Pulmonary artery endothelial cell (primary cell): ENCODE measurements at regions not wholly inside any gene's neighbourhood (a gene's known extent, or its start where the extent isn't known, plus 50 kb on each side); places are given as distances from the start of the nearest gene placed in this dataset.

Experiments
- DNase-seq: peaks from one replicate; pipeline ENCODE4 v3.0.0-alpha.2; 2011; ENCODE audit warnings: low read depth, low spot score

DNA sequence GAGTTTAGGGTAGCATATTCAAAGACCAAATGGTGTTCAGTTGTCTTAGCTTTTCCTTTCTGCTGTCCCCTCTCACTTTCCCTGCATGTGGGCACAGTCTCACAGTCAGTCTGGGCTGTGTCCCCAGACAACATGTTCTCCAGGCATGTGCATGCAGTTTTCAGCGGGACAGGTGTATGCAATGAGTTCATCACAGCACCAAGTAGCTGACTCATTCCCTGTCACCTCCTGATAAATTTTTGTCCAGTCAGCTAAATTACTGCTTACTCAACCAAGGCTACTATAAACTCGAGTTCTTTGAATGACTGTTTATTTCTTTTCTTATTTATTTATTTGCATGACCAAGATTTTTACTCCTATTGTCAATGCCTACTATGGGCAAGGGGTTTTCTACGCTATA, 148.8 kb upstream of the CDH19 start:
- no peak for DNase-seq

DNA sequence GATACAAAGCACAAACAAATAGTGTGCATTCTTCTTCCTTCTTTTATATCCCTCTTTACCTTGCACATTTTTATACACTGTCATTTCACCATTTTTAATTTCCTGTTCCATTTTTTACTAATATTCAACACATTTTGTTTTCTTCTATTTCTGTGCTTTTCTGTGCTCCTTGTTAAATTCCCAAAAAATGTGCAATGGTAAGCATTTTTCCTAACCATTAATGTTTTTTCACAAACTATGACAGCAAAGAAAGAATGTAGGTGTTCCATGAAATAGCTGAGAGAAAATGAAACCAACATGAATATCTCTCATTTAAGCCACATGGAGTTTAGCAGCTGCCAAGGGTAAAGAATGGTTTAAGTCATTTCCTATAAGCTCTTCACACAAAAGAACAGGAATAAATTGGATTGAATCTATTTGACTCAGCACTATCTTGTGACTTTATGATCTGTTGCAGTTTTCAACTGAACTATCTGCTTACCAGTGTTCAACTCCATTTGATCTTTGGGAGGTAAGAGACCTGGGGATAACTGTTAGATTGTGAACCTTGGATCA, 145.7 kb upstream of the CDH19 start:
- no peak for DNase-seq

DNA sequence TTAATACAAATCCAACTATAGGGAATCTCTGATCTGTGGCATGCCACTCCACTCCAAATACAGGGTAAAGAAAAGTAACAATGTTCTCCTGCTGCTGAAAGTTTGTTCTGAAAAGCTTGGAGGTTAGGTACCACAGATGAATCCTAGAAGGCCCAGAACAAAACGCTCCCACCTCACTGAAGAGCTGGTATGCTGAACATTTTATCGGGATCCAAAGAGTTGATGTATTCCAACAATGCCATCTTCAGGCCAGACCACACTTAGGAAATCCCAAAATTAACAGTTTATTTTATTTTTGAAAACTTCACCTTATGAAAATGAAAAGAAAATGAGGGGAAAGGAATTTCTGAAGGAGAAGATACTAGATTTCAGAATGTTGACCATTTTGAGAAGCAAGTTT, 145.1 kb upstream of the CDH19 start:
- DNase-seq, result no peak

DNA sequence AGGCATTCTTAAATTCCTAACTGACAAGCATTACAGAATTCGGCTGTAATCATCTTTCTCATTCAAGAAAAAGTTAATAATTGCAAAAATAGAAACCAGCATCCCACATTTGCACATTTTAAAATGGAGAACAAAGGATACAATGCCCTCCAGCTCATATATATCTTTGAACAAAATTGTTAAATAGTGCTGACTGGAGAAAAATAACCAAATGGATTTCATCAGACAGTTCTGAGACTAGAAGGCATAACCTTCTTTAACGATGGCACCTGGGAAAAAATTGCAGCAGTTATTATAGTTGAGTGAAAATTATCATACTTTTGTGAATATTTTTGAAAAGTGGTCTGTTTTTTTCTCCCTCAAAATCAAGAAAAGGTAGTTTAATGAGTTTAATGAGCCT, 138.9 kb upstream of the CDH19 start:
- DNase-seq, result no peak

DNA sequence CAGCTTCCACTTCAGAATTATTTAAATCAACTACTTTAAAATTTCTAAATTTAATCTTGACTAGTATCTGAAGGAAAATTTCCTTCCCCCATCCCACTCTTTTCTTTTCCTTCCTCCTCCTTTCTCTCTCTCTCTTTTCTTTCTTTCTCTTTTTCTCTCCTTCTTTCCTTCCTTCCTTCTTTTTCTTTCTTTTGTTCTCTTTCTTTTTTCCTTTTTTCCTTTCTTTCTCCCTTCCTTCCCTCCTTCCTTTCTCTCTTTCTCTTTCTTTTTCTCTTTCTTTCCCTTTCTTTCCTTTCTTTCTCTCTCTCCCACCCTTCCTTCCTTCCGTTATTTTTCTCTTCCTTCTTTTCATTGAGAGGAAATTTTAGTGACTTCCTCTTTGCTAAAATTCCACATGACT, 132.0 kb upstream of the CDH19 start:
- DNase-seq, result no peak

DNA sequence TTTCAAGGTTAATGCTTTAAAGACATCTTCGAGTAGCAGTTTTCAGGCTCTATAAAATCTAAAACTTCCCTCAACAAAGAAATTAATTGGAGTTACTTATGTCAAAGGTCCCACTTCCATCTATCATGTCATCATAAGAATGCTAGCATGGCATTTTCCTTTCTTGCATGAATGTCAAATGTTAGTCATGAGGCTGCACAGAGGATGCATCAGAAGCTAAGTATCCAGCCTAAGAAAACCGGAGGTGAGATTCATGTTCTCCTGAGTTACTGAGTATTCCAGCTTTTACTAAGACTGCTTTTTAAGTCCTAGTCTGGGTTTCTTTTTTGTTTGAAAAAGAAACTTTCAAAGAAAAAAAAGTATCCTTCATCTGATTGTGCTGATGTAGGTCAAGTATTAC, 130.6 kb upstream of the CDH19 start:
- no peak for DNase-seq

DNA sequence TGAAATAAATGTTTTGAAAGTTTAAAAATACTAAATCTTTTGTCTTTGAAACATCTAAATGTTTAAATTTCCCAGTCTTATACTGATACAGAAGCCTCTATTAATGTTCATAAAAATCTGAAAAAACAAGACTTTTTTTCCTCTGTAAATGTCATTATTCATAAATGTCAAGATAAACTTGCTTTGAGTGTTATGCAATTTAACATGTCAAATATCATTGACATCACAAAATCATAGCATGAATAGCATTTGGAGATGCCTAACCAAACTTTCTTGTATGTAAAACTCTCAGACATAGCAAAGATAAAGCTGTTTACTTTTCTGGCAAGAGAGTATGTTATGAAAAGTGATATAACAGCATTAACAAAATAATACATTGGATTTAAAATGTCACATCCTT, 128.0 kb upstream of the CDH19 start:
- no peak for DNase-seq

DNA sequence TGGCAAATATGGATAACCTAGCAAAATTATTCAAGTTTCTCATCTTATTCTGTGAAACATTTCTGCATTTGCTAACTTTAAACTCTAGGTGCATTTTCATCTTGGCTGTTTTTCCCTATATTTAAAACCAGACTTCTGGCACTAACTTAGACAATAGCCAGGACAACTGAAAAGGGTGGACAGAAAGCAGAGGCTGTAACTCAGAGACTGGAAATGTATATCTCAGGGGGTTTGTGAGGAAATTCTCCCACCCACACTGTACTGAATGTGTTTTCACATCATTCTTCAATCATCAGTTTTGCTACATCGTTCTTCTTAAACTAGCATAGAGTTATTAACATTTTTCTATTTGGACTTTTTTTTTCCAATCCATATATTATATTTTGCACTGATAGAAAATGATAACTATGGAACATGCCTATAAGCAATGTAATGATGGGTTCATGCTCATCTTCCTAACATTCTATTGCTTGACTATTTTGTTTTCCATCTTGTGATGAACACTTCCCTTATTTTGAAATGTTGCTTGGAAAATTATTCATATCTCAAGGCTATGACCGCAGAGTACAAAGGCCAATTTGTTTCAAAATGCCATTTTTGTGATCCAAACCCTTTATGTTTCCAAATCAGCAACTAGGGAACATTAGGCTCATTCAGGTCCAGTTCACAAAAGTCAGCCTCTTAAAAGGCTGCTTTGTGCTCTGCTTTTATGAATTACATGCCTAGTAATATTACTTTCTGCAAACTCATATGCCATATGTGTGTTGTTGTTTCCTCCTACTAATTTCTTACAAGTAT, 125.8 kb upstream of the CDH19 start:
- no peak for DNase-seq

DNA sequence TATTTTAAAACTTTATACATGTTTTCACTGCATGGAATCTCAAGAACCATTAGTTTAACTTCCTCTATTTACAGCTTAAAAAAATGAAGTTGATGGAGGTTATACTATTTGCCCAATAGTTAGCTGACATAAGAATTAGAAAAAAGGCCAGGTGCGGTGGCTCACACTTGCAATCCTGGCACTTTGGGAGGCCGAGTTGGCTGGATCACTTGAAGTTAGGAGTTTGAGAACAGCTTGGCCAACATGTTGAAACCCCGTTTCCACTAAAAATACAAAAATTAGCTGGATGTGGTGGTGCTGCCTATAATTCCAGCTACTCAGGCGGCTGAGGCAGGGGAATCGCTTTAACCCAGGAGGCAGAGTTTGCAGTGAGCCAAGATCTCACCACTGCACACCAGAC, 125.1 kb upstream of the CDH19 start:
- DNase-seq, result no peak

DNA sequence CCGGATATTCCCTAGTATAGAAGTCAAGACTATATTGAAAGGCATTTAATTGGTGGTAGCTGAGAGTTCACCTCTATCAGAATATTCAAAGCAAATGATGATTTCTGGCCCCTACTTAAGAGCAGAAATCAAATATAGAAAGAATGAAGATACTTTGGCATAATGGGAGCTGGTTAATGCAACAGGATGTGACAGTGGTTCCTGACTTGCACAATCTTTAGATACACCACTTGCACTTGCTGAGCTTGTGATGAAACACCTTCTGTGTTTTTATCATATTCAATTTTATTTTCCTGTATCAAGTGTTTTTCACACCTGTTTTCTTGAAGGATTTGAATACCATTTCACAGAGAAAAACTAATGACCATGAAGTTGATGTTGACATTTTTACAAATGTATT, 124.1 kb upstream of the CDH19 start:
- DNase-seq, result no peak

DNA sequence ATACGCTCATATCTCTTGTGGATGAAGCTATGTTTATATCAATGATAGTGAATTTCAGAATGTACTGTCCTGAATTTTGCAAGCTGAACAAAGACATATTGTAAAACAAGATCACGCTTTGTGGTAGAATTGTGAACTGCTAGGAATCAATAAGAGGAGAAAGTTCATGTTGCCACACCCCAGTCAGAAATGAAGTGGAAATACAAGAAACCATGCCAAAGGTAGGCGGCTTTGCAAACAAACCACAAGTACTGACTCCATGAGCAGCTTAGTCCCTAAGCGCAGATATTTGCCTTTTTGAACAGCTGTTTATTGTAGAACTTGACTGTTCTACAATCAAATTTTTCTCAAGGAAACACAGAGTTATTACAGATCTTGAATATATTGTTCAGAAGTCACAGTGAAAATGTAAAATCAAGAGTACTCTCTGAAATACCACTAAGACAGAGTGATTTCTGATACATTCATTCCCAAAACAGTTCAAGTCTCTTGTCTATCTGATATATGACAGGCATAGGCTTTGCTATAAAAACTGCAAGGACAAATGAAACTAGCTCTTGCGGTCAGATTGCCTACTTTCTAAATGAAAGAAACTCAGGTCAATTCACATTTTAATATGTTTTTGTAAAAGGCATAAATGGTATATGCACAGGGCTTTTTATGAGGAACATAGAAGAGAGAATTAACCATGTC, 120.9 kb upstream of the CDH19 start:
- no peak for DNase-seq

DNA sequence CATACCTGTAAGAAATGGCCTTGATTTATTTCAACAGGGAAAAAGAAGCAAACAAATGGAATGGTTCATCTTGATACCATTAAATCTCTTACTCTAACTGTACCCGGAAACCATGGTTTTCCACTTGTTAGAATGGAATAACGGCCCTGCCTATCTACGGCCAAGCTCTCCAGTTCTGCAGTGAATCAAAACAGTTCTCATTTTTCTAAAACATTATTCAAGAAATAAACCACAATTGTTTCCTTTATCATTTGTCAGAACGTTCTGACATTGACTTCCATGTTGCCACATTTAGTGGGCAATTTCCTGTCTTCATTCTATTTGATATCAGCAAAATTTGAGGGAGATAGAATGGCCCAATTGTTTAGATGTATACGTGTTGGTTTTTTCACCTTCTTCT, 118.8 kb upstream of the CDH19 start:
- DNase-seq, result no peak

DNA sequence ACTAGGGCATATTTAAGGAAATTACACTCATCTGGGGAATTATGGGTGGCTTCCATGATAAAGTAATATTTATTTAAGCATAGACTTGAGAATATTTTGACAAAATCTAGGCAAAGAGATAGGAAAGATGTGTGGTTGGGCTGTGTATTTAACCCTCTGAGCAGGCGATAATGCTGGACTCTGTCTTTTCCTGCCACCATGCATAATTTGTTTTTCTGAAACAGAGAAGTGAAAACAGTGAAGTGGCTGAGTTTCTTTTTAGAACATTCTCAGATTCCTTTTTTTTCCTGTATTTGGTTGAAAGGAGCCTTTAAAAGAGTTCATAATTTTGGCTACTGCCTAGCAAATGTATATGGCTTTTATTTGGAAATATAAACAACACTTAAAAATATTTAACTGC, 104.8 kb upstream of the CDH19 start:
- no peak for DNase-seq

DNA sequence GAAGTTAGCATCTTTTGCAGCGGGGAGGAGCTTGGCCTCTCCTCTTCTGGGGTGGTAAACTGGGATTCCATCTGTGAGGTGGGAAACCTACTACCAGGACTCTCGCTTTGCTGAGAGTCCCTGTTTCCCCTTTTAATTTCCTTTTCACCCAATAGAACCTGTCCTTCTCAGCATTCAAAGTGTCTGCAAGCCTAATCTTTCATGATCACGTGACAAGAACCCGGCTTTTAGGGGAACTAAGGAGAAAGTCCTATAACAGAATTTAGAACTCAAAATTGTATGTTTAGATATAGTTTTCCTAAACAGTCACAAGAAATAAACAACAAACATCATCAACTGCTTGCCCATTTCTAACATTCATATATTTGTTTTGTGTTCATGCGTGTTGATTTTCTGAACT, 103.6 kb upstream of the CDH19 start:
- no peak for DNase-seq

DNA sequence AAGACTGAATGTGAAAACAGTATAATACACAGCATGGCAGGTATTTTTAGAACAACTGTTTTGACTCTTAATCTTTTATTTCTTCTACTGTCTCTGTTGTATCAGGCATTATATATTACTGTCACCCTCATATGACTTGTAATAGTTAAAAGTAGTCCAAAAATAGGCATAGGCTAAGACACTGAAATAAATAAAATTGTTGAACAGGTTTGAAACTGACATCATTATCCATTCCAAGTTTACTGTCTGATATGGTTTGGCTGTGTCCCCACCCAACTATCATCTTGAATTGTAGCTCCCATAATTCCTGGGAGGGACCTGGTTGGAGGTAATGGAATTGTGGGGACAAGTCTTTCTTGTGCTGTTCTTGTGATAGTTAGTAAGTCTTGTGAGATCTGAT, 91.4 kb upstream of the CDH19 start:
- no peak for DNase-seq

DNA sequence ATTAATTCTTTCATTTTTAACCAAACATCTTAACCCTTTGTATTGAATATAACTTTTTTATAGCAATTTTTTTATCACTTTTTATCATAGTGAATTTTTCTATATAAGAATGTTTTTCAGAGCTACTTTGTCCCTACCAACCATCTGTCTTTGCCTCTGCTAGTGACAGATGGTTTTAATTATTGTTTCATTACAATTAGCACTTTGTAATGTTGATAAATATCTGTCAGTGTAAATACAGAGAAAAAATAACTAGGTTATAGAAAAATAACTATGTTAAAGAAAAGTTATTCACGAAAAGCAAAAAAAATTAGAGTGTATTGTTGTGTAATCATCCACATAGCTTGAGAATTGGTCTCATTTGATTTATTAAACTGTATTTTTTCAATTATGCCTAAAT, 91.0 kb upstream of the CDH19 start:
- DNase-seq, result no peak

DNA sequence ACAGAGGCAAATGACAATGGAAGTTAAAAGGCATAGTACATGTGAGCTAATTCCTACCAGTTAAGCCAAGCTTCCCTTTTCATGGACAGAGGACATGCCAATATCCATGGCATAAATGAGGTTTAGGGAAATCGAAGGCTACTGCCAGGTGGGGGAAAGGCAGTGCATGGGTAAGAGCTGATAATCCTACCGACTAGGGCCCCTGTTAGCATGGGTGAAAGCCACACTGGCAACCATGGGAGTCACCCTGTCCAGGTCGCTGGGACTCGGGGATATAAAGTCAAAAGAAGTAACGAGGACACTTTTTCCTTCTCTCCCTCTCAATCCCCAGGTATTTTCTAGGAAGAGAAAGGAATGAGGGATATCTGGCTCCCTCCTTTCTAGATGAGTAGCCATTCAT, 83.7 kb upstream of the CDH19 start:
- no peak for DNase-seq

DNA sequence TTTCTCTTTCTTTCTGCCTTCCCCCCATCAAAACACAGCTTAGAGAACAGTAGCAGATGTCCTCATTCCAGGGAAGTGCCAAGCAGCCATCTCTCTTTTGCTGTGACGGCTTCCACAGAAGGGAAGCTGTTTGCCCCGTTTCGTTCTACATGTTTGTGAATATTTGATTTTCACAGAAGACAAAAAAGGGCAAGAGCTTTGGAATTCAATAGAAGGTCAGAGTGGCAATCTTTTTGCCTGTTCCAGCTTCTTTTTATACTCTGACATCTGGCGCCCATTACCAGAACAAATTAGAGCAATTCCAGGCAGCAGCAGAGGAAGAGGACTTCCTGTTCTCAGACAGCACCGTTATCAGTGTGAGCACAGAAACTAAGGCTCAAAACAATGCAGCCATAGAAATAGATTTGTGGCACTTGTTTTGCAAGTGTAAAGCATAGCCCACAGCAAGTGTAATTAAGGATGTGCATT, 79.0 kb upstream of the CDH19 start:
- DNase-seq, result no peak

DNA sequence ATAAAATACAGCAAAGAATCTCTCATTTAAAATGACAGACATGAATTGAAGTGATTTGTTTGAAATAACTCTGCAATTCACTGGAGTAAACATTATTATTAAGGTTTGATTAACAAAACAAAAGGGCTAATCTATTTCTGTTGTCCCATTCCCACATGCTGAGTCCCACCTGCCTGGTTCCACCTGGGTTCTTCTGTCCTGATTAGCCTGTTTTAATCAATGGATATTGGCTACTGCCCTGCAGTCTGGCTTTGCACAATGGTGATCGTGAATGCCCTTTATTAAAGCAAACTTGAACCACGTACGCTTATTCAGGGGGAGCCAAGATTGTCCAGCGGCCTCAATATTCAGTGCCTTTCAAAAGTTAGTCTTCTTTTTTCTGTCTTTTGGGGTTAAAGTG, 72.8 kb upstream of the CDH19 start:
- no peak for DNase-seq

DNA sequence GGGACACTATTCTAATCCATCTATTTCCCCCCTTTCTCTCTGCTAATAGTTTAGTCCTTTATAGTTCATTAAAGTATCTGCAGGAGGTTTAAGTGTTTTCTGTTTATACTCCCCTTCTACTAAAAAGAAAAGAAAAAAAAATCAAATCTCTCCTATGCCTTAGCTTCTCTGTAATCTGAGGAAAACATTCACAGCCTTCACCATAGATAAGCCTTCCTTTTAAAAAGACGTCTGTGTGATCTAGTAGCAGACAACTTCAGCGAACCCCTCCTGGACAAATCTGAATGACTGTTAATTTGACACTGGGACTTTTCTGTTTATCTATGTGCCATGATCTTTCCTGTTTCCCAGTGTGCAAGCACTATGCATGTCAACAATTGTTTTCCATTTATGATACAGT, 70.4 kb upstream of the CDH19 start:
- DNase-seq, result no peak

DNA sequence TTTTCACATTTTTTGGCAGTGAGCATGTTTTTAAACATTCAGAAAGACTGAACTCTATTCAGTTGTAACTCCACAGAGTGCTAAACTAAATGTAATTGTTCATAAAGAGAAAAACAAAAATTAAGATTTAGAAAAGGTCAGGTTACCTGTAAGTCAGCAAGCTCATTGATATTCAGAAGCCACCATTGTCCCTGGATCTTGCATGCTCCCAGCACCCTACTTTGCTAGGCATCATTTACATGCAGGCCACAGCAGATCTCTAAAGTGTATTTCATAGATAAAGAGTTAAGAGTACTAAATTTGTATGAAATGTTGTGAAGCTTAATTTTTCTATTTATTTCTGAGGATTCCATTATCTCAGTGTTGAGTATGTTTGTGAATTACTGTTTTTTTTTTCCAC, 64.8 kb upstream of the CDH19 start:
- no peak for DNase-seq

DNA sequence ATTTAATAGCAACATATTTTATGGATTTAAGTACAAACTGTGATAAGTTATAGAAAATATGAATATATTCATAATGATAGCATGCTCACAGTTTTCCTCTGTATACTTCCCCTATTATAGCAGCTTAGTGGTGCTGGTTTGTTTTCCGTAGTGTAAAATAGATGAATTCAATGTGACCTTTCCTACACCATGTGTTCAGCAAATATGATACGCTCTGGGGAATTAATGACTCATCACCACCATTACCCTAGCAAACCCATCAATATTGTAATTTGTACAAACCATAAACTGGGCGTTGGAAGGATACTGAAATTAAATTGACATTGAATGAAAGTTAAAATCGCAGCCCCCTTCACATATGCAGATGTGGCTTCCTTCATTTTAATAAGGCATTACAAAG, 58.7 kb upstream of the CDH19 start:
- no peak for DNase-seq

DNA sequence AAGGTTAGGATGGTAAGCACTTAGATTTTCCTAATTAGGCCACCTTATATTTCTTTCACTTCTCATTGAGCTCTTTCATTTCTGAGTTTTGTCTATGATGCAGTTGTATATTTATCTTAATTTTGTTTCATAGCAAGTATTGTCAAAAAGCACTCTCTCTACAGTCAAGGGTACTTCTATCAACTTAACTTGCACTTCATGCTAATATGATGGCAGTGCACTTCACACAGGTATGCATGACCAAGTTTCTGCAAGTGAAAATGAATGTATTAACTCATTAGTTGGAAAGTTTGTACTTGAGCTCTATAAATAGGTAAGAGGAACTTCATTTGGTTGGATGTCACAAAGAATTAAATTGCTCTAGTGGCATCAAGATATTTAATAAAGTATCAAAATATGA, 51.5 kb upstream of the CDH19 start:
- DNase-seq, result no peak
